HepG2 (cell line): ENCODE measurements at regions not wholly inside any gene's neighbourhood (a gene's known extent, or its start where the extent isn't known, plus 50 kb on each side); places are given as distances from the start of the nearest gene placed in this dataset.

Source experiments
- AHDC1 ChIP-seq: sonication (generic); formaldehyde crosslinking; IDR thresholded peaks from 2 replicates; pipeline ENCODE4 v1.5.1; 2020; ENCODE audit warnings: mild to moderate bottlenecking, missing genetic modification reagents, borderline replicate concordance
- FOXA3 ChIP-seq: IDR thresholded peaks from 2 replicates; pipeline ENCODE4 v1.6.1; 2016; ENCODE audit warnings: missing genetic modification reagents, missing compliant biosample characterization
- GLI4 ChIP-seq: sonication (generic); formaldehyde crosslinking; IDR thresholded peaks from 2 replicates; pipeline ENCODE4 v1.5.1; 2020; ENCODE audit warnings: missing genetic modification reagents, mild to moderate bottlenecking, moderate library complexity, borderline replicate concordance
- HNF1B ChIP-seq: sonication (generic); formaldehyde crosslinking; IDR thresholded peaks from 2 replicates; pipeline ENCODE4 v1.5.1; 2020; ENCODE audit warnings: mild to moderate bottlenecking, moderate library complexity, missing genetic modification reagents
- HNF4A ChIP-seq: sonication (generic); formaldehyde crosslinking; IDR thresholded peaks from 2 replicates; pipeline ENCODE4 v1.4.0; 2020; ENCODE audit warnings: missing genetic modification reagents
- KDM6A ChIP-seq: IDR thresholded peaks from 2 replicates; pipeline ENCODE4 v1.6.1; 2016; ENCODE audit warnings: low read depth
- MLXIP ChIP-seq: sonication (generic); formaldehyde crosslinking; IDR thresholded peaks from 2 replicates; pipeline ENCODE4 v1.9.0; 2021; ENCODE audit warnings: missing genetic modification reagents, borderline replicate concordance
- NCOR1 ChIP-seq: fragments of 200-600 bp; sonication (generic); IDR thresholded peaks from 2 replicates; pipeline ENCODE4 v1.7.0; 2017; ENCODE audit warnings: antibody characterized with exemption, low read length, borderline replicate concordance
- NFIC ChIP-seq: IDR thresholded peaks from 2 replicates; pipeline ENCODE4 v1.6.1; 2012; ENCODE audit warnings: mild to moderate bottlenecking, low read length, inconsistent platforms
- POGK ChIP-seq: sonication (generic); formaldehyde crosslinking; conservative IDR thresholded peaks from 2 replicates; pipeline ENCODE4 v1.8.0; 2022; ENCODE audit warnings: mild to moderate bottlenecking, moderate library complexity, missing genetic modification reagents
- POLR2A ChIP-seq, 2 experiments: IDR thresholded peaks; 2 replicates each; pipeline ENCODE4 v1.6.1; 2011; ENCODE audit warnings: low read depth in 2 of 2, low read length in 2 of 2, mild to moderate bottlenecking in 1 of 2, moderate library complexity in 1 of 2; ENCODE audit not compliant: insufficient read depth in 1 of 2
- SNAPC2 ChIP-seq: sonication (generic); formaldehyde crosslinking; IDR thresholded peaks from 2 replicates; pipeline ENCODE4 v1.8.1; 2022; ENCODE audit warnings: mild to moderate bottlenecking, missing genetic modification reagents
- YEATS4 ChIP-seq: sonication (generic); formaldehyde crosslinking; IDR thresholded peaks from 2 replicates; pipeline ENCODE4 v1.4.0; 2020; ENCODE audit warnings: missing genetic modification reagents, borderline replicate concordance
- ZBTB39 ChIP-seq: sonication (generic); formaldehyde crosslinking; IDR thresholded peaks from 2 replicates; pipeline ENCODE4 v1.5.0; 2020; ENCODE audit warnings: missing genetic modification reagents
- ZFYVE20 ChIP-seq: sonication (generic); formaldehyde crosslinking; IDR thresholded peaks from 2 replicates; pipeline ENCODE4 v1.8.0; 2023; ENCODE audit warnings: low read depth, mild to moderate bottlenecking, moderate library complexity, missing genetic modification reagents, borderline replicate concordance
- ZNF773 ChIP-seq: sonication (generic); formaldehyde crosslinking; IDR thresholded peaks from 2 replicates; pipeline ENCODE4 v1.4.0; 2020; ENCODE audit warnings: missing genetic modification reagents, borderline replicate concordance

- TF ChIP-seq ZBTB39 (no peak), FOXA3 (CRISPR knock-in tag) (peak; percentile 70), ZNF773 (no peak), KDM6A (peak; percentile 63; the same call in 1 of the 2 replicates), AHDC1 (CRISPR knock-in tag) (peak; percentile 68; the same call in 1 of the 2 replicates), YEATS4 (CRISPR knock-in tag) (peak; percentile 41; the same call in 1 of the 2 replicates), ZFYVE20 (CRISPR knock-in tag) (no peak), NFIC (no peak), POGK (CRISPR knock-in tag) (0 out of 2 replicates have a peak, but pooled peaks have one; percentile 35), POLR2A (IDR thresholded peaks at IDR 0.05; ENCODE audit: insufficient read depth in 1 of 2, low read depth in 2 of 2, low read length in 2 of 2) (no peak), SNAPC2 (CRISPR knock-in tag) (no peak), MLXIP (CRISPR knock-in tag) (peak; percentile 95), GLI4 (CRISPR knock-in tag) (0 out of 2 replicates have a peak, but pooled peaks have one; percentile 32), NCOR1 (0 out of 2 replicates have a peak, but pooled peaks have one; percentile 17), HNF1B (CRISPR knock-in tag) (0 out of 2 replicates have a peak, but pooled peaks have one; percentile 19), HNF4A (CRISPR knock-in tag) (peak; percentile 92)
These were observed 139.7 kb upstream of the MAF start (continued) for GRCh38 chr16:79740252-79740651.
